Endothelial cell of umbilical vein (primary cell): ENCODE measurements at regions not wholly inside any gene's neighbourhood (a gene's known extent, or its start where the extent isn't known, plus 50 kb on each side); places are given as distances from the start of the nearest gene placed in this dataset.

Experiments used
- BruUV-seq: library from RNA; stranded (reverse); fragments of 400-500 nt; replicated peaks from 2 replicates; lab custom pipeline; 2021; lab: Mats Ljungman, UMichigan
- CTCF ChIA-PET: fragments of 300-600, 350-600 bp; sonication (Branson Sonifier 250); formaldehyde crosslinking; loops from one replicate; lab custom pipeline; 2021; ENCODE audit warnings: antibody characterized with exemption, inconsistent platforms; lab: Charles Lee
- POLR2A ChIA-PET: fragments of 300-600, 350-600 bp; sonication (Branson Sonifier 250); formaldehyde crosslinking; loops from one replicate; lab custom pipeline; 2021; ENCODE audit warnings: antibody characterized with exemption, inconsistent platforms; lab: Charles Lee
- DNase-seq: peaks from one replicate; pipeline ENCODE4 v3.0.0-alpha.2; 2011; ENCODE audit warnings: low read depth, low spot score
- FAIRE-seq: peaks from 2 replicates; lab custom pipeline; 2011; peaks lifted over from hg19 to GRCh38; lab: Jason Lieb, UNC
- H2AFZ ChIP-seq: 2 replicates; pipeline ENCODE4 v1.6.0; 2012; ENCODE audit warnings: low read depth, low read length, control low read depth, inconsistent platforms
- H3K27ac ChIP-seq: 2 replicates; pipeline ENCODE4 v1.5.1; 2011; ENCODE audit warnings: low read depth, mild to moderate bottlenecking, control low read depth, low read length, moderate library complexity; ENCODE audit not compliant: insufficient read depth
- H3K27me3 ChIP-seq, 2 experiments: 2 replicates each; pipeline versions ENCODE4 v1.6.0 to v1.6.1; 2011; ENCODE audit warnings: low read length in 2 of 2, mixed read lengths in 1 of 2; ENCODE audit not compliant: control insufficient read depth in 2 of 2, insufficient read depth in 2 of 2
- H3K36me3 ChIP-seq, 2 experiments: 2 replicates in 1 of 2; 3 replicates in 1 of 2; pipeline ENCODE4 v1.5.1; 2011; ENCODE audit warnings: low read length in 2 of 2, mild to moderate bottlenecking in 1 of 2, moderate library complexity in 1 of 2; ENCODE audit not compliant: control insufficient read depth in 2 of 2, insufficient read depth in 2 of 2; ENCODE audit errors: extremely low read depth in 1 of 2
- H3K4me1 ChIP-seq: 3 replicates; pipeline ENCODE4 v1.5.1; 2011; ENCODE audit warnings: mild to moderate bottlenecking, low read length; ENCODE audit not compliant: control insufficient read depth, insufficient read depth; ENCODE audit errors: extremely low read depth
- H3K4me2 ChIP-seq: 2 replicates; pipeline ENCODE4 v1.6.1; 2011; ENCODE audit warnings: low read length, control low read depth, mixed read lengths; ENCODE audit not compliant: insufficient read depth
- H3K4me3 ChIP-seq, 3 experiments: fragments of 200-600 bp in 1 of 3; sonication (generic), shearing (Covaris generic) in 1 of 3; replicated peaks in 1 of 3; 2 replicates each; pipeline ENCODE4 v1.5.1; 2011 to 2016; ENCODE audit warnings: control low read depth in 3 of 3, low read length in 3 of 3, mild to moderate bottlenecking in 2 of 3, inconsistent platforms in 1 of 3, low read depth in 1 of 3, moderate library complexity in 1 of 3; ENCODE audit not compliant: insufficient read depth in 1 of 3
- H3K79me2 ChIP-seq: 2 replicates; pipeline ENCODE4 v1.6.0; 2012; ENCODE audit warnings: low read length, inconsistent platforms; ENCODE audit not compliant: control insufficient read depth, insufficient read depth
- H3K9ac ChIP-seq: replicated peaks from 2 replicates; pipeline ENCODE3; 2011; ENCODE audit warnings: low read length, control low read depth; ENCODE audit not compliant: insufficient read depth; ENCODE audit errors: extremely low read depth
- H3K9me1 ChIP-seq: replicated peaks from 3 replicates; pipeline ENCODE4 v1.6.0; 2011; ENCODE audit warnings: mild to moderate bottlenecking, low read length; ENCODE audit not compliant: control insufficient read depth, insufficient read depth; ENCODE audit errors: extremely low read depth
- H3K9me3 ChIP-seq: replicated peaks from 2 replicates; pipeline ENCODE4 v1.5.1; 2012; ENCODE audit warnings: low read length, inconsistent platforms; ENCODE audit not compliant: control insufficient read depth, insufficient read depth
- H4K20me1 ChIP-seq: replicated peaks from 2 replicates; pipeline ENCODE3; 2011; ENCODE audit warnings: mild to moderate bottlenecking, low read length; ENCODE audit not compliant: control insufficient read depth, insufficient read depth; ENCODE audit errors: extremely low read depth
- EZH2 ChIP-seq: IDR thresholded peaks from 2 replicates; pipeline ENCODE4 v1.6.1; 2012; ENCODE audit warnings: borderline replicate concordance, low read depth, mild to moderate bottlenecking, moderate library complexity, low read length, inconsistent platforms; ENCODE audit not compliant: severe bottlenecking
- FOS ChIP-seq: IDR thresholded peaks from 2 replicates; pipeline ENCODE4 v1.6.1; 2011; ENCODE audit warnings: mild to moderate bottlenecking, low read length, moderate library complexity, borderline replicate concordance; ENCODE audit not compliant: insufficient read depth
- JUN ChIP-seq: IDR thresholded peaks from 2 replicates; pipeline ENCODE4 v1.6.1; 2011; ENCODE audit warnings: borderline replicate concordance, low read depth; ENCODE audit not compliant: insufficient read length, insufficient read depth
- MAX ChIP-seq: IDR thresholded peaks from 2 replicates; pipeline ENCODE4 v1.6.1; 2011; ENCODE audit not compliant: insufficient read depth, insufficient read length
- MYC ChIP-seq: IDR thresholded peaks from one replicate; pipeline ENCODE4 v1.6.1; 2011; ENCODE audit warnings: mild to moderate bottlenecking, low read depth, low read length
- POLR2A ChIP-seq: IDR thresholded peaks from 2 replicates; pipeline ENCODE4 v1.6.1; 2012; ENCODE audit warnings: low read depth, mild to moderate bottlenecking, control low read depth, low read length
- POLR2AphosphoS5 ChIP-seq: IDR thresholded peaks from 2 replicates; pipeline ENCODE4 v1.6.1; 2012; ENCODE audit warnings: low read depth, mild to moderate bottlenecking, control low read depth, low read length, moderate library complexity; ENCODE audit not compliant: insufficient read depth
- dilution Hi-C: fragments of 300-500 bp; cut with MboI; formaldehyde crosslinking; loops from one replicate; pipeline ENCODE4 v1.15.0; 2019; ENCODE audit warnings: low sequenced_read_pairs; ENCODE audit not compliant: extremely low pct_ligation_motif_present
- intact Hi-C: fragments of 100-400 bp; cut with micrococcal nuclease; formaldehyde crosslinking; loops from one replicate; pipeline ENCODE4 v1.10.0; 2022
- TF ChIP-seq, protein P1 (sequence below), 2 donors: IDR thresholded peaks; 1 replicate in 1 of 2; 2 replicates in 1 of 2; pipeline ENCODE4 v1.5.1; 2011; ENCODE audit warnings: low read length in 2 of 2, mild to moderate bottlenecking in 2 of 2, moderate library complexity in 2 of 2, control low read depth in 1 of 2, inconsistent platforms in 1 of 2, low read depth in 1 of 2; ENCODE audit not compliant: insufficient read depth in 1 of 2; ENCODE audit errors: extremely low read depth in 1 of 2

GRCh38 chr5:82644229-82644628 is 366.1 kb upstream of the RPS23 start:
- FAIRE-seq (no peak), DNase-seq (no peak)
- intact Hi-C loops: loop anchor here (10.0 kb wide), 1 partner anchor 431 kb away; the partner anchor contains the start of genes TMEM167A and XRCC4
- Histone ChIP-seq H2AFZ (no peak overlapping the region), H3K27ac (no peak overlapping the region), H3K9ac (no peak overlapping the region), H3K4me2 (no peak overlapping the region), H4K20me1 (no peaks in the 10 kb centered on the region), H3K27me3 (peaks cover 2 to 5% of the 10 kb centered on the region in 2 experiments), H3K4me3 (no peak overlapping the region), H3K9me1 (no peaks in the 10 kb centered on the region), H3K36me3 (no peaks in the 10 kb centered on the region), H3K79me2 (no peaks in the 10 kb centered on the region), H3K4me1 (no peaks in the 10 kb centered on the region), H3K9me3 (no peaks in the 10 kb centered on the region)
- POLR2A ChIA-PET: no interaction called here
- dilution Hi-C loops: no loop called here
- CTCF ChIA-PET: no interaction called here
- TF ChIP-seq POLR2A: no peak
- no peak for TF ChIP-seq EZH2
- TF ChIP-seq FOS: no peak
- TF ChIP-seq, protein P1, sequence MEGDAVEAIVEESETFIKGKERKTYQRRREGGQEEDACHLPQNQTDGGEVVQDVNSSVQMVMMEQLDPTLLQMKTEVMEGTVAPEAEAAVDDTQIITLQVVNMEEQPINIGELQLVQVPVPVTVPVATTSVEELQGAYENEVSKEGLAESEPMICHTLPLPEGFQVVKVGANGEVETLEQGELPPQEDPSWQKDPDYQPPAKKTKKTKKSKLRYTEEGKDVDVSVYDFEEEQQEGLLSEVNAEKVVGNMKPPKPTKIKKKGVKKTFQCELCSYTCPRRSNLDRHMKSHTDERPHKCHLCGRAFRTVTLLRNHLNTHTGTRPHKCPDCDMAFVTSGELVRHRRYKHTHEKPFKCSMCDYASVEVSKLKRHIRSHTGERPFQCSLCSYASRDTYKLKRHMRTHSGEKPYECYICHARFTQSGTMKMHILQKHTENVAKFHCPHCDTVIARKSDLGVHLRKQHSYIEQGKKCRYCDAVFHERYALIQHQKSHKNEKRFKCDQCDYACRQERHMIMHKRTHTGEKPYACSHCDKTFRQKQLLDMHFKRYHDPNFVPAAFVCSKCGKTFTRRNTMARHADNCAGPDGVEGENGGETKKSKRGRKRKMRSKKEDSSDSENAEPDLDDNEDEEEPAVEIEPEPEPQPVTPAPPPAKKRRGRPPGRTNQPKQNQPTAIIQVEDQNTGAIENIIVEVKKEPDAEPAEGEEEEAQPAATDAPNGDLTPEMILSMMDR (IDR thresholded peaks at IDR 0.05; ENCODE audit: extremely low read depth in 1 of 2, insufficient read depth in 1 of 2, low read depth in 1 of 2, low read length in 2 of 2): no peak
- TF ChIP-seq POLR2AphosphoS5: no peak
- no TSS peak for BruUV-seq

DNA sequence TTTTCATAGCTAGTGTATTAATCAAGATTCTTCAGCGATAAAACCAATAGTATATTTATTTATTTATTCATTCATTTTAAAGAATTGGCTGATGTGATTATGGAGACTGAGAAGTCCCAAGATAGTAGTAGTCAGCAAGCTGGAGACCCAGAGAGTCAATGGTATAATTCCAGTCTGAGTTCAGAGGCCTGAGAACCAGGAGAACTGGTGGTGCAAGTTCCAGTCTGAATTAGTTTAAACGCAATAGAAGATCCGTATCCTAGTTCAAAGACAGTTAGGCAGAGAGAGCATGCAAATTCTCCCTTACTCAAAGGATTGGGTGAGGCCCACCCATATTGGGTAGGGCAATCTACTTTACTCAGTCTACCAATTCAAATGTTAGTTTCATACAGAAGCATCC is 364.2 kb upstream of the RPS23 start:
- H3K9me1 ChIP-seq: no peaks in the 10 kb centered on the region
- FAIRE-seq (no peak), DNase-seq (no peak)
- no peak for TF ChIP-seq POLR2AphosphoS5
- TF ChIP-seq MAX: no peak
- no peak for TF ChIP-seq FOS
- TF ChIP-seq MYC: no peak
- TF ChIP-seq, protein P1 (IDR thresholded peaks at IDR 0.05; ENCODE audit: extremely low read depth in 1 of 2, insufficient read depth in 1 of 2, low read depth in 1 of 2, low read length in 2 of 2): no peak
- TF ChIP-seq JUN: no peak
- H3K27ac ChIP-seq: no peak overlapping the region
- no TSS peak for BruUV-seq
- peaks cover 2% of the 10 kb centered on the region in 2 experiments for H3K27me3 ChIP-seq
- H3K4me3 ChIP-seq: no peak overlapping the region
- intact Hi-C loops (loop anchor here (10.0 kb wide), 1 partner anchor 432 kb away; the partner anchor contains the start of genes TMEM167A and XRCC4), dilution Hi-C loops (no loop called here)
- no peaks in the 10 kb centered on the region for H3K36me3 ChIP-seq
- no peaks in the 10 kb centered on the region for H3K79me2 ChIP-seq
- no peaks in the 10 kb centered on the region for H3K4me1 ChIP-seq
- H3K9me3 ChIP-seq: no peaks in the 10 kb centered on the region
- H3K9ac ChIP-seq: no peak overlapping the region
- no peak overlapping the region for H2AFZ ChIP-seq
- no peaks in the 10 kb centered on the region for H4K20me1 ChIP-seq
- CTCF ChIA-PET: interaction anchor here (0.7 to 2.7 kb wide), 13 partner anchors 8 to 921 kb away, joined by 3 to 33 read pairs (median 7); no protein-coding TSS in a partner anchor
- no peak overlapping the region for H3K4me2 ChIP-seq
- POLR2A ChIA-PET: no interaction called here
